Endothelial cell of umbilical vein (primary cell): ENCODE measurements at regions not wholly inside any gene's neighbourhood (a gene's known extent, or its start where the extent isn't known, plus 50 kb on each side); places are given as distances from the start of the nearest gene placed in this dataset.

Experiments
- BruUV-seq: library from RNA; stranded (reverse); fragments of 400-500 nt; replicated peaks from 2 replicates; lab custom pipeline; 2021; lab: Mats Ljungman, UMichigan
- CTCF ChIA-PET: fragments of 300-600, 350-600 bp; sonication (Branson Sonifier 250); formaldehyde crosslinking; loops from one replicate; lab custom pipeline; 2021; ENCODE audit warnings: antibody characterized with exemption, inconsistent platforms; lab: Charles Lee
- POLR2A ChIA-PET: fragments of 300-600, 350-600 bp; sonication (Branson Sonifier 250); formaldehyde crosslinking; loops from one replicate; lab custom pipeline; 2021; ENCODE audit warnings: antibody characterized with exemption, inconsistent platforms; lab: Charles Lee
- DNase-seq: peaks from one replicate; pipeline ENCODE4 v3.0.0-alpha.2; 2011; ENCODE audit warnings: low read depth, low spot score
- FAIRE-seq: peaks from 2 replicates; lab custom pipeline; 2011; peaks lifted over from hg19 to GRCh38; lab: Jason Lieb, UNC
- H2AFZ ChIP-seq: 2 replicates; pipeline ENCODE4 v1.6.0; 2012; ENCODE audit warnings: low read depth, low read length, control low read depth, inconsistent platforms
- H3K27ac ChIP-seq: 2 replicates; pipeline ENCODE4 v1.5.1; 2011; ENCODE audit warnings: low read depth, mild to moderate bottlenecking, control low read depth, low read length, moderate library complexity; ENCODE audit not compliant: insufficient read depth
- H3K27me3 ChIP-seq, 2 experiments: 2 replicates each; pipeline versions ENCODE4 v1.6.0 to v1.6.1; 2011; ENCODE audit warnings: low read length in 2 of 2, mixed read lengths in 1 of 2; ENCODE audit not compliant: control insufficient read depth in 2 of 2, insufficient read depth in 2 of 2
- H3K36me3 ChIP-seq, 2 experiments: 2 replicates in 1 of 2; 3 replicates in 1 of 2; pipeline ENCODE4 v1.5.1; 2011; ENCODE audit warnings: low read length in 2 of 2, mild to moderate bottlenecking in 1 of 2, moderate library complexity in 1 of 2; ENCODE audit not compliant: control insufficient read depth in 2 of 2, insufficient read depth in 2 of 2; ENCODE audit errors: extremely low read depth in 1 of 2
- H3K4me1 ChIP-seq: 3 replicates; pipeline ENCODE4 v1.5.1; 2011; ENCODE audit warnings: mild to moderate bottlenecking, low read length; ENCODE audit not compliant: control insufficient read depth, insufficient read depth; ENCODE audit errors: extremely low read depth
- H3K4me2 ChIP-seq: 2 replicates; pipeline ENCODE4 v1.6.1; 2011; ENCODE audit warnings: low read length, control low read depth, mixed read lengths; ENCODE audit not compliant: insufficient read depth
- H3K4me3 ChIP-seq, 3 experiments: fragments of 200-600 bp in 1 of 3; sonication (generic), shearing (Covaris generic) in 1 of 3; replicated peaks in 1 of 3; 2 replicates each; pipeline ENCODE4 v1.5.1; 2011 to 2016; ENCODE audit warnings: control low read depth in 3 of 3, low read length in 3 of 3, mild to moderate bottlenecking in 2 of 3, inconsistent platforms in 1 of 3, low read depth in 1 of 3, moderate library complexity in 1 of 3; ENCODE audit not compliant: insufficient read depth in 1 of 3
- H3K79me2 ChIP-seq: 2 replicates; pipeline ENCODE4 v1.6.0; 2012; ENCODE audit warnings: low read length, inconsistent platforms; ENCODE audit not compliant: control insufficient read depth, insufficient read depth
- H3K9ac ChIP-seq: replicated peaks from 2 replicates; pipeline ENCODE3; 2011; ENCODE audit warnings: low read length, control low read depth; ENCODE audit not compliant: insufficient read depth; ENCODE audit errors: extremely low read depth
- H3K9me1 ChIP-seq: replicated peaks from 3 replicates; pipeline ENCODE4 v1.6.0; 2011; ENCODE audit warnings: mild to moderate bottlenecking, low read length; ENCODE audit not compliant: control insufficient read depth, insufficient read depth; ENCODE audit errors: extremely low read depth
- H3K9me3 ChIP-seq: replicated peaks from 2 replicates; pipeline ENCODE4 v1.5.1; 2012; ENCODE audit warnings: low read length, inconsistent platforms; ENCODE audit not compliant: control insufficient read depth, insufficient read depth
- H4K20me1 ChIP-seq: replicated peaks from 2 replicates; pipeline ENCODE3; 2011; ENCODE audit warnings: mild to moderate bottlenecking, low read length; ENCODE audit not compliant: control insufficient read depth, insufficient read depth; ENCODE audit errors: extremely low read depth
- EZH2 ChIP-seq: IDR thresholded peaks from 2 replicates; pipeline ENCODE4 v1.6.1; 2012; ENCODE audit warnings: borderline replicate concordance, low read depth, mild to moderate bottlenecking, moderate library complexity, low read length, inconsistent platforms; ENCODE audit not compliant: severe bottlenecking
- FOS ChIP-seq: IDR thresholded peaks from 2 replicates; pipeline ENCODE4 v1.6.1; 2011; ENCODE audit warnings: mild to moderate bottlenecking, low read length, moderate library complexity, borderline replicate concordance; ENCODE audit not compliant: insufficient read depth
- GATA2 ChIP-seq: IDR thresholded peaks from 2 replicates; pipeline ENCODE4 v1.7.0; 2011; ENCODE audit warnings: low read depth, mild to moderate bottlenecking, moderate library complexity, mixed read lengths, low read length; ENCODE audit not compliant: insufficient read length, insufficient read depth
- JUN ChIP-seq: IDR thresholded peaks from 2 replicates; pipeline ENCODE4 v1.6.1; 2011; ENCODE audit warnings: borderline replicate concordance, low read depth; ENCODE audit not compliant: insufficient read length, insufficient read depth
- MYC ChIP-seq: IDR thresholded peaks from one replicate; pipeline ENCODE4 v1.6.1; 2011; ENCODE audit warnings: mild to moderate bottlenecking, low read depth, low read length
- POLR2A ChIP-seq: IDR thresholded peaks from 2 replicates; pipeline ENCODE4 v1.6.1; 2012; ENCODE audit warnings: low read depth, mild to moderate bottlenecking, control low read depth, low read length
- POLR2AphosphoS5 ChIP-seq: IDR thresholded peaks from 2 replicates; pipeline ENCODE4 v1.6.1; 2012; ENCODE audit warnings: low read depth, mild to moderate bottlenecking, control low read depth, low read length, moderate library complexity; ENCODE audit not compliant: insufficient read depth
- dilution Hi-C: fragments of 300-500 bp; cut with MboI; formaldehyde crosslinking; loops from one replicate; pipeline ENCODE4 v1.15.0; 2019; ENCODE audit warnings: low sequenced_read_pairs; ENCODE audit not compliant: extremely low pct_ligation_motif_present
- intact Hi-C: fragments of 100-400 bp; cut with micrococcal nuclease; formaldehyde crosslinking; loops from one replicate; pipeline ENCODE4 v1.10.0; 2022
- TF ChIP-seq, protein P1 (sequence below), 2 donors: IDR thresholded peaks; 1 replicate in 1 of 2; 2 replicates in 1 of 2; pipeline ENCODE4 v1.5.1; 2011; ENCODE audit warnings: low read length in 2 of 2, mild to moderate bottlenecking in 2 of 2, moderate library complexity in 2 of 2, control low read depth in 1 of 2, inconsistent platforms in 1 of 2, low read depth in 1 of 2; ENCODE audit not compliant: insufficient read depth in 1 of 2; ENCODE audit errors: extremely low read depth in 1 of 2
- TF ChIP-seq, protein P2 (sequence below): IDR thresholded peaks from 2 replicates; pipeline ENCODE4 v1.6.1; 2011; ENCODE audit not compliant: insufficient read depth, insufficient read length

DNA sequence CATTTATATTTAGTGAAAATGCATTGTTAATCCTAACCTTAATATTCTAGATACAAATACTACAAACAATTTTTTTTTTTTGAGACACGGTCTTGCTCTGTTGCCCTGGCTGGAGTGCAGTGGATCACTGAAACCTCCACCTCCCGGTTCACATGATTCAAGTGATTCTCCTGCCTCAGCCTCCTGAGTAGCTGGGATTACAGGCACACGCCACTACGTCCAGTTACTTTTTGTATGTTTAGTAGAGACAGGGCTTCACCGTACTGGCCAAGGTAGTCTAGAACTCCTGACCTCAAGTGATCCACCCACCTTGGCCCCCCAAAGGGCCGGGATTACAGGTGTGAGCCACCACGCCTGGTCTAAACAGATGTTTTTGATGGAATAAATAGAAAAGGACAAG lies 361.5 kb upstream of the NECTIN3 start:
- FAIRE-seq (no peak), DNase-seq (no peak)
- no peak overlapping the region for H3K27ac ChIP-seq
- H3K4me2 ChIP-seq, result no peak overlapping the region
- no TSS peak for BruUV-seq
- H3K4me3 ChIP-seq, result no peak overlapping the region
- no peaks in the 10 kb centered on the region for H3K79me2 ChIP-seq
- no peaks in the 10 kb centered on the region for H3K4me1 ChIP-seq
- ChIA-PET CTCF (no interaction called here), POLR2A (no interaction called here)
- H2AFZ ChIP-seq, result no peak overlapping the region
- no peak for TF ChIP-seq MYC
- no peak for TF ChIP-seq FOS
- TF ChIP-seq, protein P1, sequence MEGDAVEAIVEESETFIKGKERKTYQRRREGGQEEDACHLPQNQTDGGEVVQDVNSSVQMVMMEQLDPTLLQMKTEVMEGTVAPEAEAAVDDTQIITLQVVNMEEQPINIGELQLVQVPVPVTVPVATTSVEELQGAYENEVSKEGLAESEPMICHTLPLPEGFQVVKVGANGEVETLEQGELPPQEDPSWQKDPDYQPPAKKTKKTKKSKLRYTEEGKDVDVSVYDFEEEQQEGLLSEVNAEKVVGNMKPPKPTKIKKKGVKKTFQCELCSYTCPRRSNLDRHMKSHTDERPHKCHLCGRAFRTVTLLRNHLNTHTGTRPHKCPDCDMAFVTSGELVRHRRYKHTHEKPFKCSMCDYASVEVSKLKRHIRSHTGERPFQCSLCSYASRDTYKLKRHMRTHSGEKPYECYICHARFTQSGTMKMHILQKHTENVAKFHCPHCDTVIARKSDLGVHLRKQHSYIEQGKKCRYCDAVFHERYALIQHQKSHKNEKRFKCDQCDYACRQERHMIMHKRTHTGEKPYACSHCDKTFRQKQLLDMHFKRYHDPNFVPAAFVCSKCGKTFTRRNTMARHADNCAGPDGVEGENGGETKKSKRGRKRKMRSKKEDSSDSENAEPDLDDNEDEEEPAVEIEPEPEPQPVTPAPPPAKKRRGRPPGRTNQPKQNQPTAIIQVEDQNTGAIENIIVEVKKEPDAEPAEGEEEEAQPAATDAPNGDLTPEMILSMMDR (IDR thresholded peaks at IDR 0.05; ENCODE audit: extremely low read depth in 1 of 2, insufficient read depth in 1 of 2, low read depth in 1 of 2, low read length in 2 of 2), result no peak
- TF ChIP-seq POLR2AphosphoS5, result no peak
- TF ChIP-seq, protein P2, sequence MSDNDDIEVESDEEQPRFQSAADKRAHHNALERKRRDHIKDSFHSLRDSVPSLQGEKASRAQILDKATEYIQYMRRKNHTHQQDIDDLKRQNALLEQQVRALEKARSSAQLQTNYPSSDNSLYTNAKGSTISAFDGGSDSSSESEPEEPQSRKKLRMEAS, result no peak
- no peak for TF ChIP-seq POLR2A
- no peak for TF ChIP-seq GATA2
- TF ChIP-seq JUN, result no peak
- no peak for TF ChIP-seq EZH2
- dilution Hi-C loops, result no loop called here
- H4K20me1 ChIP-seq, result no peaks in the 10 kb centered on the region
- H3K9me1 ChIP-seq, result no peaks in the 10 kb centered on the region
- no peaks in the 10 kb centered on the region for H3K36me3 ChIP-seq
- H3K9me3 ChIP-seq, result no peaks in the 10 kb centered on the region
- no peaks in the 10 kb centered on the region for H3K27me3 ChIP-seq
- intact Hi-C loops, result no loop called here
- H3K9ac ChIP-seq, result no peak overlapping the region
